Limb (tissue), 2 donors: ENCODE measurements at regions not wholly inside any gene's neighbourhood (a gene's known extent, or its start where the extent isn't known, plus 50 kb on each side); places are given as distances from the start of the nearest gene placed in this dataset.
"Not testable (repeated sequence)": the region's sequence is repeated elsewhere in the genome, so short reads cannot be mapped to it uniquely, and the experiment has no call there.

ENCODE experiments used
- DNase-seq, 2 donors: peaks; one replicate each; pipeline ENCODE4 v3.0.0-alpha.2; 2016; ENCODE audit errors: extremely low spot score in 2 of 2

GRCh38 chrX:138939038-138939437, 227.5 kb upstream of the FGF13 start:
- no peak for DNase-seq

GRCh38 chrX:138938003-138938402, 226.5 kb upstream of the FGF13 start:
- no peak for DNase-seq

- no peak for DNase-seq
These were observed 219.7 kb upstream of the FGF13 start for GRCh38 chrX:138931212-138931611.

- DNase-seq = no peak
These were observed 219.0 kb upstream of the FGF13 start for GRCh38 chrX:138930583-138930945.

GRCh38 chrX:138929926-138930582, 218.5 kb upstream of the FGF13 start:
- peak in 1 of 2 donors; percentile 6 for DNase-seq

- no peak for DNase-seq
These were observed 217.4 kb upstream of the FGF13 start for GRCh38 chrX:138928737-138929459.

GRCh38 chrX:138925330-138925729, 213.8 kb upstream of the FGF13 start:
- DNase-seq = no peak

- DNase-seq = no peak
These were observed 212.3 kb upstream of the FGF13 start for GRCh38 chrX:138923805-138924204.

GRCh38 chrX:138921031-138921430, 209.5 kb upstream of the FGF13 start:
- DNase-seq = no peak

- no peak for DNase-seq
These were observed 206.3 kb upstream of the FGF13 start for GRCh38 chrX:138917781-138918180.

GRCh38 chrX:138914767-138915166, 203.2 kb upstream of the FGF13 start:
- DNase-seq = no peak

GRCh38 chrX:138908577-138908976, 197.1 kb upstream of the FGF13 start:
- DNase-seq = no peak

- no peak for DNase-seq
These were observed 186.3 kb upstream of the FGF13 start for GRCh38 chrX:138897621-138898492.

GRCh38 chrX:138890491-138890890, 179.0 kb upstream of the FGF13 start:
- DNase-seq = no peak

GRCh38 chrX:138889149-138889548, 177.6 kb upstream of the FGF13 start:
- no peak for DNase-seq

GRCh38 chrX:138886769-138887168, 175.3 kb upstream of the FGF13 start:
- DNase-seq = no peak

GRCh38 chrX:138885886-138886285, 174.4 kb upstream of the FGF13 start:
- no peak for DNase-seq

- DNase-seq = not testable (repeated sequence)
These were observed 168.8 kb upstream of the FGF13 start for GRCh38 chrX:138880293-138880692.

- DNase-seq = no peak
These were observed 166.2 kb upstream of the FGF13 start for GRCh38 chrX:138877746-138878145.

- DNase-seq = no peak
These were observed 164.0 kb upstream of the FGF13 start for GRCh38 chrX:138875472-138875871.

GRCh38 chrX:138874271-138874935, 162.9 kb upstream of the FGF13 start:
- DNase-seq = no peak

- not testable (repeated sequence) for DNase-seq
These were observed 162.1 kb upstream of the FGF13 start for GRCh38 chrX:138873640-138874039.
